Eye (tissue), 1 donor: ENCODE measurements at regions not wholly inside any gene's neighbourhood (a gene's known extent, or its start where the extent isn't known, plus 50 kb on each side); places are given as distances from the start of the nearest gene placed in this dataset.
"Not testable (repeated sequence)": the region's sequence is repeated elsewhere in the genome, so short reads cannot be mapped to it uniquely, and the experiment has no call there.

ENCODE experiments used
- DNase-seq: peaks from one replicate; pipeline ENCODE4 v3.0.0-alpha.2; 2015

- DNase-seq = not testable (repeated sequence)
Measured at GRCh38 chr6:102808944-102809505, 1415.5 kb downstream of the GRIK2 start.

- DNase-seq = no peak
Measured at GRCh38 chr6:102799051-102799450, 1405.5 kb downstream of the GRIK2 start.

- no peak for DNase-seq
Measured at GRCh38 chr6:102798636-102799035, 1405.1 kb downstream of the GRIK2 start.

- DNase-seq = no peak
Measured at GRCh38 chr6:102793752-102794151, 1400.2 kb downstream of the GRIK2 start.

- DNase-seq = no peak
Measured at GRCh38 chr6:102774326-102774725, 1380.8 kb downstream of the GRIK2 start.

- no peak for DNase-seq
Measured at GRCh38 chr6:102773636-102774035, 1380.1 kb downstream of the GRIK2 start.

- DNase-seq = no peak
Measured at GRCh38 chr6:102766963-102767362, 1373.5 kb downstream of the GRIK2 start.

GRCh38 chr6:102764317-102764716, 1370.8 kb downstream of the GRIK2 start:
- DNase-seq = no peak

- no peak for DNase-seq
Measured at GRCh38 chr6:102763891-102764290, 1370.4 kb downstream of the GRIK2 start.

- no peak for DNase-seq
Measured at GRCh38 chr6:102761872-102762271, 1368.4 kb downstream of the GRIK2 start.

- DNase-seq = no peak
Measured at GRCh38 chr6:102759415-102759814, 1365.9 kb downstream of the GRIK2 start.

- DNase-seq = not testable (repeated sequence)
Measured at GRCh38 chr6:102758536-102758935, 1365.0 kb downstream of the GRIK2 start.

GRCh38 chr6:102749210-102749971, 1355.9 kb downstream of the GRIK2 start:
- DNase-seq = no peak

- DNase-seq = no peak
Measured at GRCh38 chr6:102746941-102747340, 1353.4 kb downstream of the GRIK2 start.

- no peak for DNase-seq
Measured at GRCh38 chr6:102742754-102743356, 1349.3 kb downstream of the GRIK2 start.

GRCh38 chr6:102742028-102742427, 1348.5 kb downstream of the GRIK2 start:
- DNase-seq = no peak

- no peak for DNase-seq
Measured at GRCh38 chr6:102736941-102737368, 1343.4 kb downstream of the GRIK2 start.

- DNase-seq = no peak
Measured at GRCh38 chr6:102732898-102733297, 1339.4 kb downstream of the GRIK2 start.

GRCh38 chr6:102722086-102722485, 1328.6 kb downstream of the GRIK2 start:
- DNase-seq = not testable (repeated sequence)

- peak; percentile 55 for DNase-seq
Measured at GRCh38 chr6:102717737-102718456, 1324.4 kb downstream of the GRIK2 start.

- no peak for DNase-seq
Measured at GRCh38 chr6:102717252-102717651, 1323.7 kb downstream of the GRIK2 start.

GRCh38 chr6:102701019-102701418, 1307.5 kb downstream of the GRIK2 start:
- no peak for DNase-seq

GRCh38 chr6:102686461-102686860, 1293.0 kb downstream of the GRIK2 start:
- DNase-seq = no peak

GRCh38 chr6:102680413-102680812, 1286.9 kb downstream of the GRIK2 start:
- DNase-seq = no peak
